ENCODE measurements at regions not wholly inside any gene's neighbourhood (a gene's known extent, or its start where the extent isn't known, plus 50 kb on each side); places are given as distances from the start of the nearest gene placed in this dataset.

DNA sequence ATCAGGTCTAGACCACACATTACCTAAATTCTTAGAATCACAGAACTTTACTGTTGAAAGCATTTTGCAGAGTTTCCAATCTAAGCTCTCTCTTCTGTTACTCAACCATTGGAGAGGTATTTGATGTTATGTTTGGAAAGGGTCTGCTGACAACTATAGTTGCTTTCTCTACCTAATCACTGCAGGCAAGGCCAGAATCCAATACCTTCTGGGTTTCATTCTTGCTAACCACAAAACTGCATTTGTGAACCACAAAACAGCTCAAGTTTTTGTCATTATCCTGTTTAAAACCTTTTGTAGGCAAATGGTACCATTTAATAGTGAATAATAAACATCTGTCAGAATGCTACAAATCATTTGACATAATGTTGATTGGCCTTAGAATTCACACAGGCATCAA, 380.1 kb downstream of the GASK1B start:
- Histone ChIP-seq H3K4me3 (no peak overlapping the region), H3K36me3 (ENCODE audit: insufficient read depth in 1 of 2, low read depth in 1 of 2) (no peaks in the 10 kb centered on the region), H3K9me3 (no peaks in the 10 kb centered on the region), H3K4me1 (no peaks in the 10 kb centered on the region), H3K27me3 (ENCODE audit: insufficient read depth in 3 of 3, low read length in 2 of 3) (no peaks in the 10 kb centered on the region), H3K27ac (no peak overlapping the region)
- intact Hi-C loops (cut with DNase I): no loop called here
- no peak for DNase-seq
- no peak for ATAC-seq
- TF ChIP-seq, protein P1, sequence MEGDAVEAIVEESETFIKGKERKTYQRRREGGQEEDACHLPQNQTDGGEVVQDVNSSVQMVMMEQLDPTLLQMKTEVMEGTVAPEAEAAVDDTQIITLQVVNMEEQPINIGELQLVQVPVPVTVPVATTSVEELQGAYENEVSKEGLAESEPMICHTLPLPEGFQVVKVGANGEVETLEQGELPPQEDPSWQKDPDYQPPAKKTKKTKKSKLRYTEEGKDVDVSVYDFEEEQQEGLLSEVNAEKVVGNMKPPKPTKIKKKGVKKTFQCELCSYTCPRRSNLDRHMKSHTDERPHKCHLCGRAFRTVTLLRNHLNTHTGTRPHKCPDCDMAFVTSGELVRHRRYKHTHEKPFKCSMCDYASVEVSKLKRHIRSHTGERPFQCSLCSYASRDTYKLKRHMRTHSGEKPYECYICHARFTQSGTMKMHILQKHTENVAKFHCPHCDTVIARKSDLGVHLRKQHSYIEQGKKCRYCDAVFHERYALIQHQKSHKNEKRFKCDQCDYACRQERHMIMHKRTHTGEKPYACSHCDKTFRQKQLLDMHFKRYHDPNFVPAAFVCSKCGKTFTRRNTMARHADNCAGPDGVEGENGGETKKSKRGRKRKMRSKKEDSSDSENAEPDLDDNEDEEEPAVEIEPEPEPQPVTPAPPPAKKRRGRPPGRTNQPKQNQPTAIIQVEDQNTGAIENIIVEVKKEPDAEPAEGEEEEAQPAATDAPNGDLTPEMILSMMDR (IDR thresholded peaks at IDR 0.05): no peak

DNA sequence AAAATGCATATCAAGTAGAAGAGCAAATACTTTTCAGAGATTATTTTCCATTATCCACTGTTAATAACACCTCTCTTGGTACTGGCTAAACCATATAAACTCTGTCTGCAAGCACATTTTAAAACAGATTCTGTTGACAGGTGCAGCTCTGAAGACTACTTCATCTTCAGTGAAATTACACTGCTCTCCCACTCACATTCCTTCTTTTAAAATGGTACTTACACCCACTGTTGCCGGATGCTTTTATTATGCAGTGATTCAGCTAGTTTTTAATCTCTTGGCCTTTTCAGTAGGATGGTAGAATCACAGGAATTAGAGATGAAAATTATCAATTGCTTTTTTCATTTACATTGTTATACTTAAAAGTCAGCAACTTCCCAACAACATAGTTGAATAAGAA, 381.6 kb downstream of the GASK1B start:
- intact Hi-C loops (cut with DNase I): no loop called here
- H3K4me3 ChIP-seq: no peak overlapping the region
- no peaks in the 10 kb centered on the region for H3K9me3 ChIP-seq
- TF ChIP-seq, protein P1 (IDR thresholded peaks at IDR 0.05): no peak
- ATAC-seq: no peak
- DNase-seq: no peak
- no peaks in the 10 kb centered on the region for H3K4me1 ChIP-seq
- H3K27ac ChIP-seq: no peak overlapping the region
- WGBS, 3 donors: 38 to 49% (median 41%) methylated on average over 1 of the region's 1 CpG
- H3K27me3 ChIP-seq (ENCODE audit: insufficient read depth in 3 of 3, low read length in 2 of 3): no peaks in the 10 kb centered on the region
- no peaks in the 10 kb centered on the region for H3K36me3 ChIP-seq (ENCODE audit: insufficient read depth in 1 of 2, low read depth in 1 of 2)

DNA sequence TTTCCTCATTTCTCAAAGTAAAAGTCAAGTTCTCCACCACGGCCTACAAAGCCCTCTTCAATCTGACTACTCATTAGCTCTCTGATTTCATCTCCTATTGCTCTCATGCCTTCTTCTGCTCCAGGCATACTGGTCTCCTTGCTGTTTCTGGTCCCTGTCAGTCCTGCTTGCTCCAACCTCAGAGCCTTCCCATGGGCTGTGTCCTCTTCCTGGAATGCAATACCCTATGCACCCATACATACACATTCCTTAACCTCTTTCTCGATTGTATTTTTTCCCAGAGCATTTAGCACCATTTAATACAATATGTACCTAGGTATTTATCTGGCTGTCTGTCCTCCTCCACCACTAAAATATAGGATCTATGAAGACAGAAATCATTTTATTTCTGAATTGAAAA, 385.2 kb downstream of the GASK1B start:
- ATAC-seq: no peak
- H3K27me3 ChIP-seq (ENCODE audit: insufficient read depth in 3 of 3, low read length in 2 of 3): no peaks in the 10 kb centered on the region

DNA sequence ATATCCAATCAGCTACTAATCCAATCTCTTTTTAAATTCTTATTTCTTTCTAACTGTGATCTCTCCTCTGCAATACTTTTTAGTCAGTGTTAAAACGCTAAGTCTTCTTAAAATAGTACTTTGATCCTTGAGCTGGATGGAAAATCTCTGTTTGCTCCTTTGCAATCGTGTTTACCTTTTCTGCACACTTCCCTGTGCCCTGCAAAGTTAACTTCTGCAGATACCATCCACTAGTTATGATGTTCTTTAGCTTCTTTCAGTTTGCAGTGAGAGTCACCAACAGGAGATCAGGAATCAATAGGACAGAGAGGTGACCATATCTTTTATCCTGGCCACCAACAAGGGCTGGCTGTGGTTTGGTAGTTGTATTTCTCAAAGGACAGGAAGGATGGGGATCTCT, 391.5 kb downstream of the GASK1B start:
- Histone ChIP-seq H3K4me1 (no peaks in the 10 kb centered on the region), H3K4me3 (no peak overlapping the region), H3K27me3 (ENCODE audit: insufficient read depth in 3 of 3, low read length in 2 of 3) (no peaks in the 10 kb centered on the region), H3K27ac (no peak overlapping the region), H3K36me3 (ENCODE audit: insufficient read depth in 1 of 2, low read depth in 1 of 2) (no peaks in the 10 kb centered on the region), H3K9me3 (no peaks in the 10 kb centered on the region)
- intact Hi-C loops (cut with DNase I): no loop called here
- TF ChIP-seq, protein P1 (IDR thresholded peaks at IDR 0.05): no peak
- 75 to 78% (median 78%) methylated on average over 2 of the region's 2 CpGs for WGBS, 3 donors
- ATAC-seq (no peak), DNase-seq (no peak)

More for the DNA sequence above, 385.2 kb downstream of the GASK1B start:
- Histone ChIP-seq H3K27ac (no peak overlapping the region), H3K36me3 (ENCODE audit: insufficient read depth in 1 of 2, low read depth in 1 of 2) (no peaks in the 10 kb centered on the region), H3K4me1 (no peaks in the 10 kb centered on the region), H3K4me3 (no peak overlapping the region), H3K9me3 (no peaks in the 10 kb centered on the region)
- 67 to 74% (median 70%) methylated on average over 2 of the region's 2 CpGs for WGBS, 3 donors
- TF ChIP-seq, protein P1 (IDR thresholded peaks at IDR 0.05): no peak
- no peak for DNase-seq
- intact Hi-C loops (cut with DNase I): no loop called here

DNA sequence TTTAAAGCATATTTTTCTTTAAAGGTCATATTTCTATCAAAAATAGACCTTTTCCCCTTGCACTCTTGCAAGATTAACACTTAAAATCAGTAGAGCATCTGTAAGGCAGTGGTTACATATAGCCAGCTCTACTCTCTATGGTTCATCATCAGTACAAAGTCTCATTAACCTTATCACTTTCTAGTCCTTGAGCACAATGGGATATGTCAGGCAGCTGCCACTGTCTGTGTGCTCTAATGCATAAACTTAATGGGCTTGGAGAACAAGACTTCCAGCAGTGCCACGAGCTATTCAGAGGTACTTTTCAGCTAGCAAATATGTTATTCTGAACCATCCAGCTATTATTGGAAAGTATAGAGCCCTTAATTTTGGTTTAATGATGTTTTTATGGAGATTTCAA, 393.7 kb downstream of the GASK1B start:
- TF ChIP-seq, protein P1 (IDR thresholded peaks at IDR 0.05): no peak
- intact Hi-C loops (cut with DNase I): no loop called here
- 45 to 63% (median 51%) methylated on average over 1 of the region's 1 CpG for WGBS, 3 donors

More for the DNA sequence above, 393.7 kb downstream of the GASK1B start:
- Histone ChIP-seq H3K9me3 (no peaks in the 10 kb centered on the region), H3K27ac (no peak overlapping the region), H3K4me1 (no peaks in the 10 kb centered on the region), H3K36me3 (ENCODE audit: insufficient read depth in 1 of 2, low read depth in 1 of 2) (no peaks in the 10 kb centered on the region), H3K27me3 (ENCODE audit: insufficient read depth in 3 of 3, low read length in 2 of 3) (no peaks in the 10 kb centered on the region), H3K4me3 (no peak overlapping the region)
- ATAC-seq: no peak
- DNase-seq: no peak

Data from psoas muscle (tissue), 7 donors.